ENCODE measurements at regions not wholly inside any gene's neighbourhood (a gene's known extent, or its start where the extent isn't known, plus 50 kb on each side); places are given as distances from the start of the nearest gene placed in this dataset.

DNA sequence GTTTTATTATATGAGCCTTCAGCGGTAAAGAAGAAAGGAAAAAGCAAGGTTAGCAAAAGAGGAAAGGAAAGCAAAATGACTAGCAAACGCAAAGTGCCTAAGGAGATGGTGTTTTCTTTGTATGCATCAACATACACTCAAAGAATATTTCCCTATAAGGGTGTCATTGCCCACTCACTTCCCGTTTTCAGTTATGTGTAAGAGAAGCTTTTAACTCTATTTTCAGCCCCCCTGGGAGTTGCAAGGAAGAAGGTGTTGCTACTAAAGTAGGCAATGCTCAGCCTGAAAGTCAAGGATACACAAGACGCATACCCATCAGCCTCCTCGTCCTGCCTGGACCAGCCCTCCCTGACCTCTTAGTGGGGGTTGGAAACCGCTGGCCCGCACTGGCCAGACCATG lies 267.7 kb upstream of the ZFHX3 start:
- no peak for DNase-seq (ENCODE audit: low read depth in 2 of 2)

DNA sequence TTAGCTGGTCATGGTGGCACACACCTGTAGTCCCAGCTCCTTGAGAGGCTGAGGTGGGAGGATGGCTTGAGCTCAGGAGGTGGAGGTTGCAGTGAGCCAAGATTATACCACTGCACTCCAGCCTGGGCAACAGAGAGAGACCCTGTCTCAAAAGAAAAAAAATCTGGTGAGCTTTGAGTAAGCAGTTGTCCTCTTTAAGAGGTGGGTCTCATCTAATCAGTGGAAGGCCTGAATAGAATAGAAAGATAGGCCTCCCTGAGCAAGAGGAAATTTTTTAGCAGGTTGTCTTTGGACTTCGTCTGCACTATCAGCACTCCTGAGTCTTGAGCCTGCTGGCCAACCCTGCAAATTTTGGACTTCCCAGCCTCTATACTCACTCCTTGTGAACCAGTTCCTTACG lies 266.0 kb upstream of the ZFHX3 start:
- DNase-seq (ENCODE audit: low read depth in 2 of 2): no peak

DNA sequence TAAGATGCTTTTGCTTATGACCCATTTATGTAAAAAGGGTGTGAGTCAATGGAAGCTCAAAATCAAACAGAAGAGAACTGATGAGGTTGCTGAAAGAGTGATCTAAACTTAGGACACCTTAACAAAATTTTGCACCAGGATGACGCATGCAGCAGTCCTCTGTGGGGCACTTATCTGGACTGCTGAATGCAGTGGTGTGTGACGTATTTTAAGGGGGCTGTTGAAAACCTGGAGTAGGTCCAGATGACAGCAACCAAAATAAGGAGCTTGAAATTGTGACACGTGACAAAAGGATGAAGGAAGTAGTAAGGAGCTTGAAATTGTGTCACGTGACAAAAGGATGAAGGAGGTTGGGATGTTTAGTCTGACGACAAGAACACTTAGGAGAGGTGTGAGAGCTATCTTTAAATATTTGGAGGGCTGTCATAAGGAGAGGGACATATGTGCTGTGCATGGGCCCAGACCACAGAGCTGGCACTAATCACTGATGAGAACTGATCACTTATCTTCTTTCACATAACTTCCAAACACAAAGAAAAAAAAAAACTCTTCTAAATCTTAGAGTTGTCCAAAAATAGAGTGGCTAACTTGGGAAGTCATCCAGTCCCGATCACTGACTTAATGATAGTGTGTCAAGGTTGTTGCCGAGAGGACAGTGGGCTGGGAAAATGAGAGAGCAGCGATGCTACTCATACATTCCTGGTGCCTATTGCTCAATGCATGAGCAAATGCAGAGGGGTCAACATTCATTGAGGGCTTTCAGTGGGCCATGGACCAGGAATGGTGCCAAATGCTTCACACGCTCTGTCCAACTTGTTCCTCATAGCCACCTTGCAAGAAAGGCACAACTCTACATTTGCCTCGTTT lies 264.2 kb upstream of the ZFHX3 start:
- no peak for DNase-seq (ENCODE audit: low read depth in 2 of 2)

DNA sequence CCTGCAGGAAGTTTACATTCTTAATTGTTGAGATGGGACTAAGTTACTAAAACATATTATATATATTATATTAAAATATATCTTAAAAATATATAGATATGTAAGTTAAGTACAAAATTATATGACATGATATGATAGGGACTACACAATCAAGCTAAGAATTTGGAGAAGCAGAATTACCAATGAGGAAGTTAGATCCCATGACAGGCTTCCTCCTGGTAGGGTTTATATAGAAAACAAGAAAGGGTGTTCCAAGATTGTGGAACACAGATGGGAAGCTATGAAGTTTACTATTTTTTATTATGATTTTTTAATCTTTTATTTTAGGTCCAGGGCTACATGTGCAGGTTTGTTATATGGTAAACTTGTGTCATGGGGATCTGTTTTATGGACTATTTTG lies 260.8 kb upstream of the ZFHX3 start:
- DNase-seq (ENCODE audit: low read depth in 2 of 2): no peak

DNA sequence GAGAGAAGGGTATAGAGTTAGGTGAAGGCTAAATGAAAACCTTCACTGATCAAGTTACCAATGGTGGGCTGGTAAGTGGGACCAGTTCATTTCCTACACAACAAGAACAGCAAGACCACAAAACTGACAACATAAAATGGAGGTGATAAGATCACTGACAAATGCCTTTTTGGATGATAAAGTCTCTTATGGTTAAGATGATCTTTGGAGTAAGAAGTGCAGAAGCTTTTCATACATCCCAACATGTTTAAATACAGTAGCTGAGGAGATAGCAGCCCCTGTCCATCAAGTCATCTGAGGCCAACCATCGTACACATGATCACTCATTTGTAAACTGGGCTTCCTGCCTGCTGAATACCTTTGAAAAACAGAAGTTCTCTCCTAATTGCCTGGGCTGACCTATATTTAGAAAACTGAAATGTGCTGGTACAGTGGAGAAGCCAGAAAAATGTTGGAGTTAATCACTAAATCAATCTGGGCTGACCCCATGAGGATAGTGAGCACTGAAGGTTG lies 259.0 kb upstream of the ZFHX3 start:
- DNase-seq (ENCODE audit: low read depth in 2 of 2): no peak

DNA sequence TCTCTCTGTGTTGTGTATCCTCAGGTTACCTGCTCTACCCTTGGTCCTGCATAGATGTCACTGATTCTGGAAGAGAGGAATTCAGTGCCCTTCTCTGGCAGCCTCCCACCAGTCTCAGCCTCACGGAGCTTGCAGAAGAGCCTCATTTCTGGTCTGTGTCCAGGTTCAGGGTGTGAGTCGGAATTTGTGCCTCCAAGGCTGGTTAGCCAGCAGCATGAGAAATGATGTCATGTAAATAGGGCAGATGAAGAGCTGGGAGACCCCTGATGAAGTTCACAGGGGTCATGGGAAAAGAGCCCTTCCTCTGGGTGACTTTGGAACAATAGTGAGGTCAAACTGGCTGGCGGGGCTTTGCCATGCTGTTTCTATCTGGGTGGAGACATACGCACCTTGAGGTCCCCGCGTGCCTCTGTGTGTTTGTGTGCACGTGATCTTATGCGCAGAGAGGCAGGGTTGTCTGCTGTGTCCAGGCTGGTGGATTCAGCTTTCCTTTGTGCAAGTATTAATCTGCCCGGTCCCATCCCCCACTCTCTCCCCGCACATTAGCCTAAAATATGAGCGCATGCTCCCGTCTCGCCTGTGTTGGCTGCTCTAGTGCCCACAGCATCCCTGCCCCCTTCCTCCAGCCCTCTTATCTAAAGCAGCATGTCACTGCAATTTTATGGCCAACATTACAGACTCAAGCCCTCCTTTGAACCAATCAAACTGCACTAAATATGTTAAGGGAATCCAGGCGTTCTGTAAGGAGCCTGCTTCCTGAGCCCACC lies 256.3 kb upstream of the ZFHX3 start:
- no peak for DNase-seq (ENCODE audit: low read depth in 2 of 2)

DNA sequence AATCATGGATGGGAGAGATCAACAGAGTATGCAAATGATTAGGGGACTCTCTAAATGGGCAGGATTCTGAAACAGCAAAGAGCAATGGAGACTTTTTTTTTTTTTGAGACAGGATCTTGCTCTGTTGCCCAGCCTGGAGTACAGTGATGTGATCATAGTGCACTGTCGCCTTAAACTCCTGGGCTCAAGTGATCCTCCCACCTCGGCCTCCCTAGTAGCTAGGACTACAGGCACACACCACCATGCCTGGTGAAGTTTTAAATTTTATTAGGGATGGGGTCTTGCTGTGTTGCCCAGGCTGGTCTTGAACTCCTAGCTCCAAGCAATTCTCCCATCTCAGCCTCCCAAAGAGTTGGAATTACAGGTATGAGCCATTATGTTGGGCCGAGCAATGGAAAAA lies 255.0 kb upstream of the ZFHX3 start:
- no peak for DNase-seq (ENCODE audit: low read depth in 2 of 2)

DNA sequence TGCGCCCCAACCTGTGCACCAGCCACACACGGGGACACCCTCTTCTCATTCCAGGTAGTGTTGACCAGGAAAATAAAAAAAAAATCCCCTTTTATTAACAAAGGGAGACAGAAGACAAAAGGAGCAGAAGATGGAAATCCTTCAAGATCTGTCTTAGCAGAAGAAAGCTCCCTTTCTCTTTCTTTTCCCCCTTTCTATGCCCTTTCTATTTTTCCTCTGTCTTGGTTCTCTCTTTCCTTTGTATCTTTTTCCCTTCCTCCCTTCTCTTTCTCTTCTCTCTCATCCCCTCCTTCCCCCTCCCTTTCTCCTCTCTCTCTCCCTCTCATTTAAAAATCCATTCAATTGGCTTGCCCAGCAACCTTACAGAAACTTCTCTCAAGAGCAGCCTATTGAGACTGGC lies 254.1 kb upstream of the ZFHX3 start:
- no peak for DNase-seq (ENCODE audit: low read depth in 2 of 2)

DNA sequence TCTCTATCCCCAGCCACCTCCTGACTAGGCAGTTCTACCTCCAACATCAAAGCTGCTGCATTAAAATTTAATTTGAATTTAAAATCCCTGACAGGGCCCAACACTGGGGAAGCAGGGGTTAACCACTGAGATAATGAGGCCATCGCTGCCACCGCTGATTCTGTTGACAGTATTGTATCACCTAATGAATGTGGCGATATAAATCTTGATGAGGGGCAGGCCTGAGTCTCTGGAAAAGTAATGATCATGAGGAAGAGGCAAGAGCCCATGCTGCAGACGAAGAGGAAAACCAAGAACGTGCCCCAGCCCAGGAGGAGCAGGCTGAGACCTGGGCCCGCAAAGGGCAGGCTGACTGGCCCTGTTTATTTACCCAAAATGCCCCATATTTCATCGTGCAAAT lies 251.4 kb upstream of the ZFHX3 start:
- no peak for DNase-seq (ENCODE audit: low read depth in 2 of 2)

DNA sequence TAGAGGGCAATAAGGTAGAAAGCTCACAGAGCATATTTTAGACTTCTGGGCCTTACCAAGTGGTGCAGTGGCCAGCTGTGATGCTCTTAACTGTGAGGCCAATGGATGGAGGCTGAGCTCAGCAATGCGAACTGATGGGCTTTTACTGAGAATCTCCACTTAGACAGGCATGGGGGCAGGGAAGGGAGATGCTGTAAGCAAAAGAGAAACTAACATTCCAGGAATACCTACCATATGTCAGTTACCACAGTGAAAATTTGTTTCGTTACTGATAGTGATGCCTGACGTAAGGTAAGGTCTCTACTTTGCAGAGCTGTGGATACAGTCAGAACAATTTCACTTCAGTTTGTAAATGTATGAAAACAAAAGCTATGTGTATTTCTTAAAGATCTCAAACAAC lies 250.6 kb upstream of the ZFHX3 start:
- no peak for DNase-seq (ENCODE audit: low read depth in 2 of 2)

DNA sequence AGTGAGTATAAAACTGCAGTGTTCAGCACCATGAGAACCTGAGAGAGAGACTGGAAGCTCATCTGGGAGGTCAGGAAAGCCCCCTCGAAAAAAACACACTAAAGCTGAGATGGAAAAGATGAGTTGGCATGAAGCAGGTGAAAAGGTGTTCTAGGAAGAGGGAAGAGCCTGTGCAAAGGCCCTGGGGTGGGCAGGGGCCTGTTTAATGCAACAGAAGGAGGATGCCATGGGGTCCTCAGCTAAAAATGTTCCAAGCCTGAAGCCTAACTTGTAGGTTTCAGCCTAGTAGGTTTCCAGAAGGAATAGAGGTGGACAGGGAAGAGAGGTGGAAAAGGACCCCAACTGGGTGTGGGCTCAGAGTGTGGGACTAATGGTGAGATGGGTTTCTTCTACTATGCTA lies 242.3 kb upstream of the ZFHX3 start:
- DNase-seq (ENCODE audit: low read depth in 2 of 2): no peak

DNA sequence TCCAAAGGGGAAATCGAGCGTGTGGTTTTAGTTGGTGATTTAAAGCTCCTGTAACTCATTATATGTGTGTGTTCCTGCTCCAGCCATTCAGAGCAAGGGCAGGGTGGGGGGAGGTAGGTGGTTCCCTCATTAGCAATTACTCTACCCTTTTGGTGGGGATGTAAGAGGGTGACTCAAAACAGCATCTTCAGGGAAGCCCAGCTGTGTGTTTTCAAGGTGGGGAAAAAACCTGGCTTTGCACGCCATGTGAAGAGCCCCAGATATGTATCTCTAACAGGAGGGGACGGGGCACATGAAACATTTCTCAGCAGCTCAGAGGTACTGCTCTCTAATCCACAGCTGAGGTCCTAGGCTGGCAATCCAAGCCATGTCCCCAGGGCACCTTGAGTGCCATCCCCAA lies 241.3 kb upstream of the ZFHX3 start:
- DNase-seq (ENCODE audit: low read depth in 2 of 2): no peak

DNA sequence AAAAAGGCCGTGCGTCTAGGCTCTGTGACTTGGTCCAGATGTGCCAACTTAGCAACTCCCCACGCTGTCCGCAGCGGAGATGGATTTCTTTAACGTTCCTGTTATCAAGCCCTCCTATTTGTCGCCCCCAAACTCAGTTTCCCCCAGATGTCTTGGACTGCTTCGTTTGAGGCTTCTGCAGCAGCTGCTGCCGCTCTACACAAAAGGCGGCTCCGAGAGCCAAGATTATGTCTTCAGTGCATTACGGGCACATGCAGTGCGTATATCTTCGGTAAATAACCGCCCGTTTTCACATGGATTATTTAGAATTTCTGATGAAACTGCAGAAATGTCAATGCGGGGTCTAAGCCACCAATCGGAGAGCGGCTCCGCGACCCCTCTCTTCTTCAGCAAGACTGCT lies 240.6 kb upstream of the ZFHX3 start:
- DNase-seq (ENCODE audit: low read depth in 2 of 2): no peak

DNA sequence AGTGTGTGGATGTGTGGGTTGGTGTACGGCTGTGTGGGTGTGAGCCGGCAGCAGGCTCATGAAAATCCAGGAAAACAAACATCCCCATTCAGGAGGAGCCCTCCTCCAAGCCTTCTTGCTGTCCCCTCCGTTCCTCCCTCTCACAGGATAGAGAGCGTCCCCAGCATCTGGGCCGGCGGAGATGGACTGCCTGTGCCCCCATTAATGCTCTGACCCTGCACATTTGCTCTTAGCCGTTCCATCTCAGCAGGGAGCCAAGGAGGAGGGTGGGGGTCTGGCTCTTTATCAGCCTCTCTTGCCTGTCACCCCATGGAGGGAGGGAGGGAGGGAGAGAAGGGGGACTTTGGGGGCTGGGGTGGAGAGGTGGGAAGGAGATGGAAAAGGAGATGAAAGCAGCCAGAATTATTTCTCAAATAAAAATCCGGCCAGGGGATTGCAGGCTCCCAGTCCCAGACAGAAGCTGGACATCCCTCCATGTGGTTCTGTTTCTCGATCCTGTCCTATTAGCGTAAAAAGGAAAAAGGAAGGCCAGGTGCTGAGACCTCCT lies 240.0 kb upstream of the ZFHX3 start:
- no peak for DNase-seq (ENCODE audit: low read depth in 2 of 2)

DNA sequence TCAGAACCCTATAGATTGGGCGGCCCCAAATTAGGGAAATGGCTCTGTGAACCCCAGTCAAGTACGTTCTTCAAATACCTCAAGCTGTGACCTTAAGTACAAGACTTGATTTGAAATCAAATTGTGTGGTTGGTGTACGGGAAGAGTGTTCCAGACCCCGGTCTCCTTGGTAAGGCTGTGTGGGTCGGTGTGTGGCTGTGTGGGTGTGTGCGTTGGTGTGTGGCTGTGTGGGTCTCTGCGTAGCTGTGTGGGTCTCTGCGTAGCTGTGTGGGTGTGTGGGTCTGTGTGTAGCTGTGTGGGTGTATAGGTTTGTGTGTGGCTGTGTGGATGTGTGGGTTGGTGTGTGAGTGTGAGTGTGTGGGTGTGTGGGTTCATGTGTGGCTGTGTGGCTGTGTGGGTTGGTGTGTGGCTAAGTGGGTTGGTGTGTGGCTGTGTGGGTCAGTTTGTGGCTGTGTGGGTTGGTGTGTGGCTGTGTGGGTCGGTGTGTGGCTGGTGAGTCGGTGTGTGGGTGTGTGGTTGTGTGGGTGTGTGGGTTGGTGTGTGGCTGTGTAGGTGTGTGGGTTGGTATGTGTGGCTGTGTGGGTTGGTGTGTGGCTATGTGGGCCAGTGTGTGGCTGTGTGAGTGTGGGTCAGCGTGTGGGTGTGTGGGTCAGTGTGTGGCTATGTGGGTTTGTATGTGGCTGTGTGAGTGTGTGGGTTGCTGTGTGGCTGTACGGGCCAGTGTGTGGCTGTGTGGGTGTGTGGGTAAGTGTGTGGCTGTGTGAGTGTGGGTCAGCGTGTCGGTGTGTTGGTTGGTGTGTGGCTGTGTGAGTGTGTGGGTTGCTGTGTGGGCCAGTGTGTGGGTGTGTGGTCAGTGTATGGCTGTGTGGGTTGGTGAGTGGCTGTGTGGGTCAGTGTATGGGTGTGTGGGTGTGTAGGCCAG lies 238.7 kb upstream of the ZFHX3 start:
- no peak for DNase-seq (ENCODE audit: low read depth in 2 of 2)

DNA sequence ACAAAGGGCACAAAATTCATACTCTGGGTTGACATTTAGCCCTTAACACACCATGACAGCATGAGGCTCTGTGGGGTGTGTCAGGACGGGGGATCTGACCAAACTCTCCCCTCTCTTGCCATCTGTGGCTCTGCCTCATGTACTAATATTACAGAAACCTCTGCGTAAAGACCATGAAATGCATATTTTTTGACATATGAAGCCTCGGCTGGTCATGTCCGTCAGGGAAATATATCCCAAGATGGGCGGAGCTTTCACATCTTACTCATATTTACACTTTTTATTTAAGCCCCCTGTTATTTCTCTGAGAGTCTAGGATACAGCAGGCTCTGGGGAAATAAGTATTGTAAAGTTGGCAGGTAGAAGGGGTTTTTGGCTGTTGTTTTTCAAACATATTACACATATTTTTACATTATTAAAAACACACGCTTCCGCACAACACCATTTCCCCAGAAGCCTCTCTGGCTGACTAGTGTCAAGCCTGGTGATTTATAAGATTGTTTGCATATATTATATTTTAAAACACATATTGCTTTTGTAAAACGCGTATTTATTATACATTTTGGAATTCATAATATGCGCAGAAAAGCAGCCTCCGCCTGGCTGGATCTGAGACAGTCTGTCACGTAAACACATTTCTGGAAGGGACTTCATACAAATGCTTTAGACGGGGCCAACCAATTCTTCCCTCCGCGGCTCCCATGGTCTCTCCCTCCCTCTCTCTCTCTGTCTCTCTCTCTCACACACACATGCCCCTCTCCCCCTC lies 237.7 kb upstream of the ZFHX3 start:
- DNase-seq (ENCODE audit: low read depth in 2 of 2): no peak

DNA sequence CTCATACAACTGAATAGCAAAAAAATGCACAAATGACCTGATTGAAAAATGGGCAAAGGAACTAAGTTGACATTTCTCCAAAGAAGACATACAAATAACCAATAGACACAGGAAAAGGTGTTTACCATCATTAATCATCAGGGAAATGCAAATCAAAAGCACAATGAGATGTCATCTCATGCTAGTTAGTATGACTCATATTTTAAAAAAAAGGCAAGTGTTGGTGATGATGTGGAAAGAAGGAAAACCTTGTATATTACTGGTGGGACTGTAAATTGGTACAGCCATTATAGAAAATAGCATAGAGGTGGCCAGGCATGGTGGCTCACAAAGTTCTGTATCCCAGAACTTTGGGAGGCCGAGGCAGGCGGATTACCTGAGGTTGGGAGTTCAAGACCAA lies 232.5 kb upstream of the ZFHX3 start:
- DNase-seq (ENCODE audit: low read depth in 2 of 2): no peak

DNA sequence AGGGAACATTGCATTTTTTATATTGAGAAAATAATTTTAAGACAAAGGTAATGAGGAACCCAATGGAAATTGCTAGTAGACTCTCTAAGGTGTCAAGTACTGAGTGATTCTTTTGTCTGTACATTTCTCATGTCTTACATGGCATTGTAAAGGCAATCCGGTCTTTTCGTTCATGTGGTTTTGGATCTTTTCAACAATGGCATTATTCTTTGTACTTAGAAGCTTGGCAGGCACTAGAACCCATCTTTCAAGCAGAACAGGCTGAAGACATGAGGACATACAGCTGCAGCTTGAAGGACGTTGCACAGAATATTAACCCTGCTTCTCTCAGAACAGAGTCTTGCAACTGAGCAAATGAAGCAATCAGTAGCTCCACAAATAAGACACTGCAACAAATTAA lies 231.5 kb upstream of the ZFHX3 start:
- no peak for DNase-seq (ENCODE audit: low read depth in 2 of 2)

DNA sequence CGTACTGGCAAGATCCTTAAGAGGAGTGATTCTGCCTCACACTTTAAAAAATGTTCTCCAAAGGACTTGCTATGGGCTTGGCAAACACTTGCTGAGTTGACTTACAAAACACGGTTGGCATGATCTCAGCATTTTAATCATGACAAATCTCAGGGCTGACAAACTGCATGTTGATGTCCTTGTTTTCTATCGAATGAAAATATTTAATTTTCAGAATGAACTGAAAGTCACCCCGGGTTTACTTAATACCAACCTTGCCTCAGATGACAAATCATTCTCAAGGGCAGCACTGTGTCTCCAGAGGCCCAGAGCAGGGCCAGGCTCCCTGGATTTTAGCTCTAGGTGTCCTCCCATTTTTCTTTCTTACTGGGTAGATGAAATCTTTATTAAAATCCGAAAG lies 229.1 kb upstream of the ZFHX3 start:
- DNase-seq (ENCODE audit: low read depth in 2 of 2): no peak

DNA sequence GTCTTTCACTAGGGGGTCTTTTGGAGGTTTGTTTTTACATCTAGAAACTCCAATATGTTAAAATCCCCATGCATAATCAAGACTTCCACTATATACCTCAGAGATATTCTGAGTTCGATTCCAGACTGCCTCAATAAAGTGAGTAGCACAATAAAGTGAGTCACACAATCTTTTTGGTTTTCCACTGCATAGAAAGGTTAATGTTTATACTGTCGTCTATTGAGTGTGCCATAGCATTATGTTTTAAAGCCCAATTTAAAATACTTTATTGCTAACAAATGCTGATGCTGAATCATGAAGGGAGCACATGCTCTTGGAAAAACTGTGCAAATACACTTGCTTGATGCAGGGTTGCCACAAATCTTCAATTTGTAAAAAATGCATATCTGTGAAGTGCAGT lies 227.5 kb upstream of the ZFHX3 start:
- no peak for DNase-seq (ENCODE audit: low read depth in 2 of 2)

DNA sequence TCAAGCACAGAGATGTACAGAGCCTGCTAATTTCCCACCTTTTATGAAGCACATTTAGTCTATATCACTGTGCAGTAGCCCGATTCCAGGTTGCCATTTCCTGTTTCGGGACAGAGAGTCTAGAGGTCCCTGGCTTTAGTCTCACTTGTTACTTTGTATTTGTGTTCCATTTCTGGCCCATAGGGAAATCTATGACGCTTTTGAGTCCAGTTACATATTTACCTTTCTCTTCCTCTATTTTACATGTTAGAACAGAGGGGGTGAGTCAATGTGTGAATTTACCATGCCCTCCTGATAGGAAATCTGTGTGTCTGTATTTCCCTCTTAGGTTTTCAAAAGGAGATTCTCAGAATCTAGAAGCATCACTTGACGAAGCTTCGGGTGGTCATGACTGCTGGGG lies 227.1 kb upstream of the ZFHX3 start:
- no peak for DNase-seq (ENCODE audit: low read depth in 2 of 2)

Measured in stimulated activated CD8-positive, alpha-beta memory T cell treated with anti-CD3 and anti-CD28 coated beads, Interleukin-15, amount 100 ng/mL, for 48 hours (primary cell).